Hepatocyte (in vitro differentiated cells): ENCODE measurements at regions not wholly inside any gene's neighbourhood (a gene's known extent, or its start where the extent isn't known, plus 50 kb on each side); places are given as distances from the start of the nearest gene placed in this dataset.
"Not testable (repeated sequence)": the region's sequence is repeated elsewhere in the genome, so short reads cannot be mapped to it uniquely, and the experiment has no call there.

Source experiments
- CTCF ChIP-seq: fragments of 200-600 bp; sonication (generic); IDR thresholded peaks from 2 replicates; pipeline ENCODE4 v1.5.1; 2016; ENCODE audit warnings: antibody characterized with exemption, mild to moderate bottlenecking; ENCODE audit not compliant: poor library complexity
- EZH2 ChIP-seq: fragments of 200-600 bp; sonication (generic); IDR thresholded peaks from 2 replicates; pipeline ENCODE4 v1.6.1; 2016; ENCODE audit warnings: antibody characterized with exemption, mild to moderate bottlenecking, borderline replicate concordance

- not testable (repeated sequence) for TF ChIP-seq CTCF, EZH2
Observed at GRCh38 chr3:193155044-193155781, 85.8 kb upstream of the PLAAT1 start.
